GM18861 (cell line): ENCODE measurements at regions not wholly inside any gene's neighbourhood (a gene's known extent, or its start where the extent isn't known, plus 50 kb on each side); places are given as distances from the start of the nearest gene placed in this dataset.
"Not testable (repeated sequence)": the region's sequence is repeated elsewhere in the genome, so short reads cannot be mapped to it uniquely, and the experiment has no call there.

Source experiments
- ATAC-seq: cut with Tn5 transposase; IDR thresholded peaks from one replicate; pipeline ENCODE4 v1.9.1; 2021; ENCODE audit not compliant: unreplicated experiment

DNA sequence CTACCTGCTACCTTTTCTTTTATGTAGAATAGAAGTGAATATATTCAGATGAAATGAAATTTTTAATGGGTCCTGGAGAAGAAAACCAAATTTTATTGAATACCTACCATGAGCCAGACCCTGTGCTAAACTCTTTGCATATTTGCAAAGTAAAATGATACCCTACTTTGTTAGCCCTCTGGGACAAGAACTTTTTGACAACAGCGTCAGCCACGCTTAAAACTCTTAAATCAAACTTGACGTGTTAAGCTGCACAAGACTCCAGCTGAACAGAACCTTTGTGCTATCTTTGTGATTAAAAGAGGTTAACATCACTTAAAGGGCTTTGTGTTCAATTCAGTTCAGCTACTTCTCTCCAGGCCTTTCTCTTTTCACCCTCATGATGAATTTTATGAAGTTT lies 316.5 kb downstream of the MEX3B start:
- ATAC-seq: no peak

- ATAC-seq: no peak
Observed at GRCh38 chr15:81728726-81729125, 317.1 kb downstream of the MEX3B start.

DNA sequence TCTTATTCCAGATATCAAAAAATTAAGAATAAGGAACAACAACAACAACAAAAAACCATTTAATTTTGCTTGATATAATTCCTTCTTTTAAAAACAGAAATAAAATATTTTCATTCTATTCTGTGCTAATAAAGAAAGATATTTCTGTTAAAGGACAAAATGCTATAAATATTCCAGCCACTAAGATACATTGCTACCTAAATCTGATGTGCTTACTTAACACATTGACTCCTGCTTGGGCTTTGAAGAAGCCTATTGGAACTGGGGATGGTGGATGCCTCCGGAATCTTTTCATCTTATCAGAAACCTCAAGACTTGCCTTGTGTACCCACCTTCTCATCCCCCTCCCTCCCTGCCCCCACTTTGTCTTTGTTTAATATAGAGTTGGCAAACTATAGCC lies 320.2 kb downstream of the MEX3B start:
- ATAC-seq: no peak

DNA sequence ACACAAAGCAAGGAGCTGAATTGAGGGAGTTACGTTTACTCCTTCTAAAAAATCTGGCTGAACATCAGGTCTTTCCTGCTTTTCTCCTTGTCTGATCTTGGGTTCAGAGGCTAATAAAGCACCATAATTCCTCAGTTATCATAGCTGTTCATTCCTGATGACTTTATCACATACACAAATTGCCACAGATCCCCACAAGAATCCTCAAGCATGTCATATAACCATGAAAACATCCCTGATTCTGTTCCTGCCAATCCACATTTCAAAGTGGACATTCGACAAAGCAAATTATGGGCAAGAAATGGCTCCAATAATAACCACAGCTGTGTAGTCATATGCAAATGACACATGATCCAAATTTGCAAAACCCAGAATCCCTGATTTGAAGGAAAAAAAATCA lies 321.3 kb downstream of the MEX3B start:
- no peak for ATAC-seq

DNA sequence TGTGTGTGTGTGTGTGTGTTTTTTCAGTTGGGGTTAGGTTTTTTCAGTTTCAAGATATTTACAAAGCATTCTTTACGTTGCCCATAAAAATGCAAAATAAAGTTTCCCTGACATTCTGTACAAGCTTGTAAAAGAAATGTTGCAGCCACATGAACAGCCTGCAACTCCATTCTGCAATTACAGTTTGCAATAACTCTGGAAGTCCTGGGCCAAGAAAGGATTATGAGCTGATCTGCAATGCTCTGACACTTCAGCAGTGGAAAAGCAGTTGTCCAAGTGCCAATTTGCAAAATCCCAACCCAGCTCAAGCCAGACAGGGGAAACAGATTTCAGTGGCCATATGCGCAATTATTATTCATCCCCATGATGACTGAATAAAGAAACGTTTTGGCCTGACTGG lies 322.1 kb downstream of the MEX3B start:
- ATAC-seq: no peak

DNA sequence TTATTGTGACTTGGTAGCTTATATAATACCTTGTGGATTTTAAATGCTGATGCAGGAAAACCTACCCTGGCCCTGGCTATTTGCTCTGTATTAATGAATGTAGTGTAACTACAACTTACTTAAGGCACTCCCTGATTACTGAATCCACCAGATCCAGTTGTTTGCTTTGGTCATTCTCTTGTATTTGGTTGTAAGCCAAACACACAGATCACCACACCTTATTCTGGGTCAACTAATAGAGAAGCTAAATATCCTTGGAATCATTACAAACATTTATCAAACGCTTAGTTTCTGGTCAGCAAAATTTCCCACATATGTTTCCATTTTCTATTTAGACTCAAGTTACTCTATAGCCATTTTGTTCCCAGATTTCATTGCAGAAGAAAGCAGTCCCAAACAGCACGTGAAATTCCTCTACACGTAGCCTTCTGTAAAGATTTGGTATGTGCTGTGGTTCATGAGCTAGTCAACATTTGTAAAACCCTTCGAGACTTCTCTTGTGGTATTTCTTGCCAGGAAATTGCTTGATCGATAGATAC lies 322.6 kb downstream of the MEX3B start:
- no peak for ATAC-seq

DNA sequence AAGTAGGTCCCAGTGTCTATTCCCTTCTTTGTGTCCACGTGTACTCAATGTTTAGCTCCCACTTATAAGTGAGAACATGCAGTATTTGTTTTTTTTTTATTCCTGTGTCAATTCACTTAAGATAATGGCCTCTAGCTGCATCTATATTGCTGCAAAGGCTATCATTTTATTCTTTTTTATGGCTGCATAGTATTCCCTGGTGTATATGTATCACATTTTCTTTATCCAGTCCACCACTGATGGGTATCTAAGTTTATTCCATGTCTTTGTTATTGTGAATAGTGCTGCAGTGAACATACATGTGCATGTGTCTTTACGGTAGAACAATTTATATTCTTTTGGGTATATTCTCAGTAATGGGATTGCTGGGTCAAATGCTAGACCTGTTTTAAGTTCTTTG lies 329.4 kb downstream of the MEX3B start:
- ATAC-seq: not testable (repeated sequence)

DNA sequence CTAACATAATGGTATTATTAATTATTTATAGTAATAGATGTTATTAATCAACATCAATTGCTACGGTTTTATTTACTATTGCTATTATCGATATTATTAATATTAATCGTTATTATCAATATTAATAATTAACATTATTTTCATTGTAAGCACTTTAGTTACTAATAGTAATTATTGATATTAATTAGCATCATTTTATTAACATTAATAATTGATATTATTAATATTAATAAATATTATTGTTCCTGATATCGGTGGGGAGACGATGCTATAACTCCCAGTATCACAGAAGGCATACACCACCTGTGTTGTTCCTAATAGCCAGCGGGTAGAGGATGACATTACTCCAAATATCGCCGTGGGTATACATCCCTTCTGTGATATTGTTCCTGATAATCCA lies 335.5 kb downstream of the MEX3B start:
- no peak for ATAC-seq

- ATAC-seq: not testable (repeated sequence)
Observed at GRCh38 chr15:81706816-81707346, 332.9 kb upstream of the TMC3 start.

- not testable (repeated sequence) for ATAC-seq
Observed at GRCh38 chr15:81705727-81706126, 331.7 kb upstream of the TMC3 start.

- no peak for ATAC-seq
Observed at GRCh38 chr15:81686021-81686420, 312.0 kb upstream of the TMC3 start.

DNA sequence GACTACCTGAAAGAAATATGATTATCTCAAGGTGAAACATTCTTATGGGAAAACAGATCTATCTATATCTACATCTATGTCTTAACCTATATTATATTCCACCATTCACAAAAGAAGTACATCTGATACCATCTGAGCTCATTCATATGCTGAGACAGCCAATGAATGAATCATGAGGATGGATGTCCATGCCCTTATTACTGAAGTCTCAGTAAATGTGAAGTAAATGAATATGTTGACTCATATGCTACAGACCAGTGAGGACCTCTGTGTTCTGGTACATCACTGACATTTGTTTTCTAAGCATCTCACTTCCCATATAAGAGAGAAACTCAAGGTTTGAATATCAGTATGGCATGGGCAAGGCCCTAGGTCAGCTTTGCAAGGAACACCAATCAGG lies 311.2 kb upstream of the TMC3 start:
- no peak for ATAC-seq

DNA sequence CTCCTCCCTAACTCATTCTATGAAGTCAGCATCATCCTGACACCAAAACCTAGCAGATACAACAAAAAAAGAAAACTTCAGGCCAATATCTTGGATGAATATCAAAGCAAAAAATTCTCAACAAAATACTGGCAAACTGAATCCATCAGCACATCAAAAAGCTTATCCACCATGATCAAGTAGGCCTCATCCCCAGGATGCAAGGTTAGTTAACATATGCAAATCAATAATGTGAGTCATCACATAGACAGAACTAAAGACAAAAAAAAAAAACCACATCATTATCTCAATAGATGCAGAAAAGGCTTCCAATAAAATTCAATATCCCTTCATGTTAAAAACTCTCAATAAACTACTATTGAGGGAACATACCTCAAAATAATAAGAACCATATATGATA lies 306.8 kb upstream of the TMC3 start:
- no peak for ATAC-seq

DNA sequence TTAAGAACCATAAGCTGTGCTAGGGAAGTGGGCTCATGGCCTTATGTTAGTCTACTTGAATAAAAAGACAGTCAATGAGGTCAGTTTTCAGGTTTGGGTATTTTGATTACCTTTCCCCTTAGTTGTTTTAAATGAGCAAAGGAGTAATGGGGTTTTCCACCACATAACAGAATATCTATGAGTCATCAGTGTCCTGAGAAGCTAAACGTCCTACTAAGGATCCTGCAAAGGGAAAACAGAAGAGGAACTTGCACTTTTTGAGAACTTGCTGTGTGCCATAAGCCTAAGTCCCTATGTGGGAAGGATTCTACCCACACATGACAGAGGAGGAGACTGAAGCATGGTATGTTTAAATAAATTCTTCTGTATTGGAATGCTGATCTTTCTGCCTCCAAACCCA lies 292.8 kb upstream of the TMC3 start:
- ATAC-seq: no peak

DNA sequence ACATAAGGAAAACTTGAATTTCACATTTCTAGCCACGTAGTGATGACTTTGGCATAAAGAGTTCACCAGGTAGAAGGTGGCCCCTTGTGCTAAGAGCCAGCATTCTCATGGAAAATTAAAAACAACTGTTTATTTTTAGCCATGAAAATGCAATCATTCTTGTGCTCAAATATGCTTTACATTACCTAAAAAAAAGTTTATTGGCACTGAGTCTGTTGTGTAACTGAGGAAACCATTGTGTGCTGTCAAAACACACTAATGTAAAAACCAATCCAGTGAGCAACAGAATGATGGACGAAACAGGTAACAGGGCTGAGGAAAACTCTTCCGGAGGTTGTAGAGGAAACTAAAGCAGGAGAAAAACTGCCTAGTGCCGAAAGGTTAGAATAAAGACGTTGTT lies 287.0 kb upstream of the TMC3 start:
- no peak for ATAC-seq

- no peak for ATAC-seq
Observed at GRCh38 chr15:81653259-81653658, 279.2 kb upstream of the TMC3 start.

GRCh38 chr15:81645470-81645869 lies 271.5 kb upstream of the TMC3 start:
- ATAC-seq: no peak

GRCh38 chr15:81643771-81644170 lies 269.8 kb upstream of the TMC3 start:
- no peak for ATAC-seq

- no peak for ATAC-seq
Observed at GRCh38 chr15:81642451-81642990, 268.5 kb upstream of the TMC3 start.

DNA sequence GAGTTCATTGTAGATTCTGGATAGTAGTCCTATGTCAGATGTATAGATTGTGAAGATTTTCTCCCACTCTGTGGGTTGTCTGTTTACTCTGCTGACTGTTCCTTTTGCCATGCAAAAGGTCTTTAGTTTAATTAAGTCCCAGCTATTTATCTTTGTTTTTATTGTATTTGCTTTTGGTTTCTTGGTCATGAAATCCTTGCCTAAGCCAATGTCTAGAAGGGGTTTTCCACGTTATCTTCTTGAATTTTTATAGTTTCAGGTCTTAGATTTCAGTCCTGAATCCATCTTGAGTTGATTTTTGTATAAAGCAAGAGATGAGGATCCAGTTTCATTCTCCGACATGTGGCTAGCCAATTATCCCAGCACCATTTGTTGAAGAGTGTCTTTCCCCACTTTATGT lies 262.1 kb upstream of the TMC3 start:
- not testable (repeated sequence) for ATAC-seq

DNA sequence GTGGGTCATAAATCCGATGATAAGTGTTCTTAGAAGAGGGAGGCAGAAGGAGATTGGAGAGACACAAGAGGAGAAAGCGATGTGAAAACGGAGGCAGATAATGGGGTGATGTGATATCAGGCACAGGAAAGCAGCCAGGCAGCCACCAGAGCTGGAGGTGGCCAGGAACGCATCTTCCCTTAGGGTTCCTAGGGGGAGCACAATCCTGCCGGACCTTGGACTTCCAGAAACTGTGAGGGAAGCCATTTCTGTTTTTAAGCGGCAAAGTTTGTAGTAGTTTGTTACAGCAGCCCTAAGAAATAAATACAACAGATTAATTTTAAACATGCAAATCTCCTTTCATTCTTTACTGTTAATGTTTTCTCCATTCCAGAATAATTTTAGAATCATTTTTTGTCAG lies 259.9 kb upstream of the TMC3 start:
- no peak for ATAC-seq

- no peak for ATAC-seq
Observed at GRCh38 chr15:81625896-81626295, 251.9 kb upstream of the TMC3 start.

- no peak for ATAC-seq
Observed at GRCh38 chr15:81619002-81619401, 245.0 kb upstream of the TMC3 start.
